H1 (cell line): ENCODE measurements at regions not wholly inside any gene's neighbourhood (a gene's known extent, or its start where the extent isn't known, plus 50 kb on each side); places are given as distances from the start of the nearest gene placed in this dataset.

ENCODE experiments used
- HDAC6 ChIP-seq: IDR thresholded peaks from one replicate; pipeline ENCODE4 v1.7.1; 2012; ENCODE audit warnings: low read depth, mild to moderate bottlenecking, inconsistent platforms, low read length, moderate library complexity

DNA sequence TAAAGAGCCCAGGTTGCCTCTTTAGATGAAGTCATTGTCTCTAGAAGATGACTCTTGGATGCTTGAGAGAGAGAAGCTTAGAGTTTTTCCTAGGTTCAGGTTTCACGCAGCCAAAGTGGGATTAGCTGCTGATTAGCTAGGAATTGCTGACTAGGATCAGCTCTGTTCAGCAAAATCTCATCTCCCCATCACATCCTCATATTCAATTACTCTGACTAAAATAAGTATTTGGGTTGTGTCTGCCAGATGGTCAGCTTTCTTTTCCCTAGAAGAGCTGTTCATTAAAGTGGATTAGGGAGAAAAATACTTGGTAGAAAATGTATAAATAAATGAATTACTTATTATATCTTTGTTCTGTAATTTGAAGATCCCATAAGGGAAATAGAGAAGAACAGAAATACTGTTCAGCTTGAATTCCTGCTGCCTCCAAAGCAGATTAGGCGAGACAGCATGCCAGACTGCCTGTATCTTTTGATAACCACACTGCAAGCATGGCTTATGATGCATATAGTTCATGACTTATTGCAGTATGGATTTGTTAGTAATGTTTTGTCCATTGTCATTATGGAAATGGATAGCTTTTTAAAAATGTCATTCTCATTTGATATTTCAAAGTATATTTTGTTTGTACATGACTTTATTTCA is 184.8 kb upstream of the CD180 start (continued):
- TF ChIP-seq HDAC6 = no peak
- TF ChIP-seq, all 59 proteins: peak for 0
